ENCODE measurements at regions not wholly inside any gene's neighbourhood (a gene's known extent, or its start where the extent isn't known, plus 50 kb on each side); places are given as distances from the start of the nearest gene placed in this dataset.

DNA sequence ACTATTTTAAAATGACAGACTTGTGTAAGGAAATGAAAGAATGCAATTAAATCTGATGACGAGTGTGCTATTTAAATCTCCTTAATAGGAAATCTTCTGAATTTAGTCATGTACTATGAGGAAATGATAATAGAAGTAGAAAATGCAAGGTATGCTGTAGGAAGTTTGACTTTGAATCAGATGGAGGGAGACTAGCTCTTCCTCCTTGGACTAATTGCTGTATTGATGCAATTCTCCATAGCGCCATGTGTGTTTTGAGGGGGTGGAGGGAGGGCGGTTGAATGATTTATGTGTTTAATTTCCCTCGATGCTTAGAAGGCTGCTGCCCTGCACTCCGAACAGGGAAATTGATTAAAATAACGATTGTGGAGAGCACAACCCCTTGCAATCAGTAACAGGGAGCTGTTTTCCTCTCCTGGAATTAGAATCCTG is 179.0 kb upstream of the PRNP start:
- Histone ChIP-seq H3K79me2 (ENCODE audit: insufficient read depth, low read depth, low read length) (no peaks in the 10 kb centered on the region), H2AFZ (ENCODE audit: low read length) (no peak overlapping the region), H3K36me3 (ENCODE audit: insufficient read depth, low read length) (no peaks in the 10 kb centered on the region), H3K4me1 (ENCODE audit: insufficient read depth, low read length, poor library complexity, severe bottlenecking) (no peaks in the 10 kb centered on the region), H3K4me2 (ENCODE audit: low read length) (no peak overlapping the region), H4K20me1 (ENCODE audit: insufficient read depth, low read length) (no peaks in the 10 kb centered on the region), H3K9me3 (ENCODE audit: low read length) (peaks cover 8% of the 10 kb centered on the region; the same call in 1 of the 2 replicates), H3K27ac (ENCODE audit: low read depth, low read length, poor library complexity, severe bottlenecking) (no peak overlapping the region), H3K4me3 (ENCODE audit: low read depth, low read length, poor library complexity, severe bottlenecking) (no peak overlapping the region), H3K9me2 (ENCODE audit: insufficient read depth, low read length) (no peaks in the 10 kb centered on the region)
- intact Hi-C loops (cut with micrococcal nuclease; ENCODE audit: unreplicated experiment), result no loop called here
- ChIA-PET CTCF (ENCODE audit: unreplicated experiment) (no interaction called here), POLR2A (no interaction called here)
- BruUV-seq (replicated peaks), result no TSS peak
- TF ChIP-seq, protein P1, sequence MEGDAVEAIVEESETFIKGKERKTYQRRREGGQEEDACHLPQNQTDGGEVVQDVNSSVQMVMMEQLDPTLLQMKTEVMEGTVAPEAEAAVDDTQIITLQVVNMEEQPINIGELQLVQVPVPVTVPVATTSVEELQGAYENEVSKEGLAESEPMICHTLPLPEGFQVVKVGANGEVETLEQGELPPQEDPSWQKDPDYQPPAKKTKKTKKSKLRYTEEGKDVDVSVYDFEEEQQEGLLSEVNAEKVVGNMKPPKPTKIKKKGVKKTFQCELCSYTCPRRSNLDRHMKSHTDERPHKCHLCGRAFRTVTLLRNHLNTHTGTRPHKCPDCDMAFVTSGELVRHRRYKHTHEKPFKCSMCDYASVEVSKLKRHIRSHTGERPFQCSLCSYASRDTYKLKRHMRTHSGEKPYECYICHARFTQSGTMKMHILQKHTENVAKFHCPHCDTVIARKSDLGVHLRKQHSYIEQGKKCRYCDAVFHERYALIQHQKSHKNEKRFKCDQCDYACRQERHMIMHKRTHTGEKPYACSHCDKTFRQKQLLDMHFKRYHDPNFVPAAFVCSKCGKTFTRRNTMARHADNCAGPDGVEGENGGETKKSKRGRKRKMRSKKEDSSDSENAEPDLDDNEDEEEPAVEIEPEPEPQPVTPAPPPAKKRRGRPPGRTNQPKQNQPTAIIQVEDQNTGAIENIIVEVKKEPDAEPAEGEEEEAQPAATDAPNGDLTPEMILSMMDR (conservative IDR thresholded peaks at IDR 0.05; ENCODE audit: low read length), result no peak
- TF ChIP-seq EZH2phosphoT487 (IDR thresholded peaks at IDR 0.05; ENCODE audit: borderline replicate concordance, low read depth, low read length), result no peak
- DNase-seq (ENCODE audit: low spot score), result no peak

- no TSS peak for BruUV-seq (replicated peaks)
- H3K4me3 ChIP-seq (ENCODE audit: low read depth, low read length, poor library complexity, severe bottlenecking), result no peak overlapping the region
- CTCF ChIA-PET (ENCODE audit: unreplicated experiment), result no interaction called here
- H3K9me2 ChIP-seq (ENCODE audit: insufficient read depth, low read length), result no peaks in the 10 kb centered on the region
- TF ChIP-seq, protein P1 (conservative IDR thresholded peaks at IDR 0.05; ENCODE audit: low read length), result no peak
- no peak for TF ChIP-seq EZH2phosphoT487 (IDR thresholded peaks at IDR 0.05; ENCODE audit: borderline replicate concordance, low read depth, low read length)
- intact Hi-C loops (cut with micrococcal nuclease; ENCODE audit: unreplicated experiment), result no loop called here
- H3K9me3 ChIP-seq (ENCODE audit: low read length), result peaks cover 4% of the 10 kb centered on the region; the same call in 1 of the 2 replicates
- no peak overlapping the region for H2AFZ ChIP-seq (ENCODE audit: low read length)
- H3K79me2 ChIP-seq (ENCODE audit: insufficient read depth, low read depth, low read length), result no peaks in the 10 kb centered on the region
- no peaks in the 10 kb centered on the region for H4K20me1 ChIP-seq (ENCODE audit: insufficient read depth, low read length)
- H3K4me2 ChIP-seq (ENCODE audit: low read length), result no peak overlapping the region
- H3K27ac ChIP-seq (ENCODE audit: low read depth, low read length, poor library complexity, severe bottlenecking), result no peak overlapping the region
- POLR2A ChIA-PET, result no interaction called here
- H3K4me1 ChIP-seq (ENCODE audit: insufficient read depth, low read length, poor library complexity, severe bottlenecking), result no peaks in the 10 kb centered on the region
- DNase-seq (ENCODE audit: low spot score), result no peak
- H3K36me3 ChIP-seq (ENCODE audit: insufficient read depth, low read length), result no peaks in the 10 kb centered on the region
Observed at GRCh38 chr20:4504814-4505213, 181.4 kb upstream of the PRNP start.

DNA sequence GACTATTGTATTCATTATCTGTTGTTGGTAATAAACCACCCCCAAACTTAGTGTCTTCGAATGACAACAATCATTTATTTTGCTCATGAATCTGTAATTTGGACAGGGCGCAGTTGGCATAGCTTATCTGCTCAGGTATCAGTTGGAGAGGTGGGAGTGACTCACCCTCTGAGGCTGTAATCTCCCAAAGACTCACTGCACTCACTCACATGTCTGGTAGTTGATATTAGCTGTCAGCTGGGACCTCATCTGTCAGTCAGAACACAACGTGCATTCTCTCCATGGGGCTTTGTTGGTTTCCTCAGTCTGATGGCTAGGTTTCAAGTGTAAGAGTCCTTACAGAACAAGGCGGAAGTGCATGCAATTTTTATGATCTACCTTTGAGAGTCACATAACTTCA is 183.5 kb upstream of the PRNP start:
- TF ChIP-seq EZH2phosphoT487 (IDR thresholded peaks at IDR 0.05; ENCODE audit: borderline replicate concordance, low read depth, low read length), result no peak
- TF ChIP-seq, protein P1 (conservative IDR thresholded peaks at IDR 0.05; ENCODE audit: low read length), result no peak
- H4K20me1 ChIP-seq (ENCODE audit: insufficient read depth, low read length), result no peaks in the 10 kb centered on the region
- no peaks in the 10 kb centered on the region for H3K4me1 ChIP-seq (ENCODE audit: insufficient read depth, low read length, poor library complexity, severe bottlenecking)
- no peak overlapping the region for H3K27ac ChIP-seq (ENCODE audit: low read depth, low read length, poor library complexity, severe bottlenecking)
- ChIA-PET CTCF (ENCODE audit: unreplicated experiment) (no interaction called here), POLR2A (interaction anchor here (0.6 kb wide), 1 partner anchor 307 kb away, joined by 3 read pairs; no protein-coding TSS in a partner anchor)
- BruUV-seq (replicated peaks), result no TSS peak
- no peak for DNase-seq (ENCODE audit: low spot score)
- H3K36me3 ChIP-seq (ENCODE audit: insufficient read depth, low read length), result no peaks in the 10 kb centered on the region
- H3K79me2 ChIP-seq (ENCODE audit: insufficient read depth, low read depth, low read length), result no peaks in the 10 kb centered on the region
- H3K4me3 ChIP-seq (ENCODE audit: low read depth, low read length, poor library complexity, severe bottlenecking), result no peak overlapping the region
- H3K9me2 ChIP-seq (ENCODE audit: insufficient read depth, low read length), result no peaks in the 10 kb centered on the region
- H3K9me3 ChIP-seq (ENCODE audit: low read length), result no peaks in the 10 kb centered on the region
- no peak overlapping the region for H2AFZ ChIP-seq (ENCODE audit: low read length)
- H3K4me2 ChIP-seq (ENCODE audit: low read length), result no peak overlapping the region
- intact Hi-C loops (cut with micrococcal nuclease; ENCODE audit: unreplicated experiment), result no loop called here
